Endothelial cell of umbilical vein (primary cell): ENCODE measurements at regions not wholly inside any gene's neighbourhood (a gene's known extent, or its start where the extent isn't known, plus 50 kb on each side); places are given as distances from the start of the nearest gene placed in this dataset.

ENCODE experiments used
- CTCF ChIP-seq, 2 donors: IDR thresholded peaks; 1 replicate in 1 of 2; 2 replicates in 1 of 2; pipeline ENCODE4 v1.5.1; 2011; ENCODE audit warnings: low read length in 2 of 2, mild to moderate bottlenecking in 2 of 2, moderate library complexity in 2 of 2, control low read depth in 1 of 2, inconsistent platforms in 1 of 2, low read depth in 1 of 2; ENCODE audit not compliant: insufficient read depth in 1 of 2; ENCODE audit errors: extremely low read depth in 1 of 2
- EZH2 ChIP-seq: IDR thresholded peaks from 2 replicates; pipeline ENCODE4 v1.6.1; 2012; ENCODE audit warnings: borderline replicate concordance, low read depth, mild to moderate bottlenecking, moderate library complexity, low read length, inconsistent platforms; ENCODE audit not compliant: severe bottlenecking
- JUN ChIP-seq: IDR thresholded peaks from 2 replicates; pipeline ENCODE4 v1.6.1; 2011; ENCODE audit warnings: borderline replicate concordance, low read depth; ENCODE audit not compliant: insufficient read length, insufficient read depth
- MYC ChIP-seq: IDR thresholded peaks from one replicate; pipeline ENCODE4 v1.6.1; 2011; ENCODE audit warnings: mild to moderate bottlenecking, low read depth, low read length
- POLR2A ChIP-seq: IDR thresholded peaks from 2 replicates; pipeline ENCODE4 v1.6.1; 2012; ENCODE audit warnings: low read depth, mild to moderate bottlenecking, control low read depth, low read length
- POLR2AphosphoS5 ChIP-seq: IDR thresholded peaks from 2 replicates; pipeline ENCODE4 v1.6.1; 2012; ENCODE audit warnings: low read depth, mild to moderate bottlenecking, control low read depth, low read length, moderate library complexity; ENCODE audit not compliant: insufficient read depth

GRCh38 chr1:30492451-30492850 lies 230.9 kb downstream of the MATN1 start:
- TF ChIP-seq EZH2 (no peak), CTCF (IDR thresholded peaks at IDR 0.05; ENCODE audit: extremely low read depth in 1 of 2, insufficient read depth in 1 of 2, low read depth in 1 of 2, low read length in 2 of 2) (no peak), MYC (no peak), POLR2A (no peak), POLR2AphosphoS5 (no peak), JUN (no peak)
